ENCODE measurements at regions not wholly inside any gene's neighbourhood (a gene's known extent, or its start where the extent isn't known, plus 50 kb on each side); places are given as distances from the start of the nearest gene placed in this dataset.

DNA sequence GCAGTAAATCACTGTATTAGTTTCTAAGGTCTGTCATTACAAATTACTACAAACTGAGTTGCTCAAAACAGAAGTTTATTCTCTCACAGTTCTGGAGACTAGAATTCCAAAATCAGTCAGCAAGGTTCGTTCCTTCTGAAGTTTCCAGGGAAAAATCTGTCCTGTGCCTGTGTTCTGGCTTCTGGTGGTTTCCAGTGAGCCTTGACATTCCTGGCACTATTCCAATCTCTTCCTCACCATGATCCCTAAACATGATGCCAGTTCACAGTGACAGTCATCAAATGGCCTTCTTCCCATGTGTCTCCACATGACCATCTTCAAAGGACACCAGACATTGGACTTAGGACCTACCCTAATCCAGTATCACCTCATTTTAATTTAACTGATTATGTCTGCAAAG, 351.4 kb downstream of the PLK2 start:
- TF ChIP-seq, protein P1, sequence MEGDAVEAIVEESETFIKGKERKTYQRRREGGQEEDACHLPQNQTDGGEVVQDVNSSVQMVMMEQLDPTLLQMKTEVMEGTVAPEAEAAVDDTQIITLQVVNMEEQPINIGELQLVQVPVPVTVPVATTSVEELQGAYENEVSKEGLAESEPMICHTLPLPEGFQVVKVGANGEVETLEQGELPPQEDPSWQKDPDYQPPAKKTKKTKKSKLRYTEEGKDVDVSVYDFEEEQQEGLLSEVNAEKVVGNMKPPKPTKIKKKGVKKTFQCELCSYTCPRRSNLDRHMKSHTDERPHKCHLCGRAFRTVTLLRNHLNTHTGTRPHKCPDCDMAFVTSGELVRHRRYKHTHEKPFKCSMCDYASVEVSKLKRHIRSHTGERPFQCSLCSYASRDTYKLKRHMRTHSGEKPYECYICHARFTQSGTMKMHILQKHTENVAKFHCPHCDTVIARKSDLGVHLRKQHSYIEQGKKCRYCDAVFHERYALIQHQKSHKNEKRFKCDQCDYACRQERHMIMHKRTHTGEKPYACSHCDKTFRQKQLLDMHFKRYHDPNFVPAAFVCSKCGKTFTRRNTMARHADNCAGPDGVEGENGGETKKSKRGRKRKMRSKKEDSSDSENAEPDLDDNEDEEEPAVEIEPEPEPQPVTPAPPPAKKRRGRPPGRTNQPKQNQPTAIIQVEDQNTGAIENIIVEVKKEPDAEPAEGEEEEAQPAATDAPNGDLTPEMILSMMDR (IDR thresholded peaks at IDR 0.05; ENCODE audit: insufficient read depth, low read depth, low read length), result no peak
- no peak for DNase-seq (ENCODE audit: low read depth)
- no peak overlapping the region for H3K4me3 ChIP-seq (ENCODE audit: low read depth, low read length)

DNA sequence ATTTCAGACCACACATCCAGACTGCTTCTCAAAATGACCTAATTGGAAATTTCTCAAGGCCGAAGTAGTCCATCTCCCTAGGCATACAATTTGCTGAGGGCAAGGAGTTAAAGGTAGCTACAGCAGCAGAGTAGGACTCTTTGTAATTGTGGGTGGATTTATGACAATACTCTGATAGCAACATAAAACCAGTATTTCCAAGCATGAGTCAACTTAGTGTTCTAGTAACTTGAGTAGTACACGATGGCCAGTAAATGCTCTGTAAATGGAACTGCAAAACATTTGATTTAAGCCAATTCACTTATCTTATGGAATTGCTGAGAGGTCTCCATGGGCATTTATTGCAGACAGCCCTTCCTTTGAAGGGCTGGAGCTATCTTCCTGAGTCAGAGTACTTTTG, 352.2 kb downstream of the PLK2 start:
- H3K4me3 ChIP-seq (ENCODE audit: low read depth, low read length), result no peak overlapping the region
- peak; percentile 17 for DNase-seq (ENCODE audit: low read depth)
- TF ChIP-seq, protein P1 (IDR thresholded peaks at IDR 0.05; ENCODE audit: insufficient read depth, low read depth, low read length), result no peak

DNA sequence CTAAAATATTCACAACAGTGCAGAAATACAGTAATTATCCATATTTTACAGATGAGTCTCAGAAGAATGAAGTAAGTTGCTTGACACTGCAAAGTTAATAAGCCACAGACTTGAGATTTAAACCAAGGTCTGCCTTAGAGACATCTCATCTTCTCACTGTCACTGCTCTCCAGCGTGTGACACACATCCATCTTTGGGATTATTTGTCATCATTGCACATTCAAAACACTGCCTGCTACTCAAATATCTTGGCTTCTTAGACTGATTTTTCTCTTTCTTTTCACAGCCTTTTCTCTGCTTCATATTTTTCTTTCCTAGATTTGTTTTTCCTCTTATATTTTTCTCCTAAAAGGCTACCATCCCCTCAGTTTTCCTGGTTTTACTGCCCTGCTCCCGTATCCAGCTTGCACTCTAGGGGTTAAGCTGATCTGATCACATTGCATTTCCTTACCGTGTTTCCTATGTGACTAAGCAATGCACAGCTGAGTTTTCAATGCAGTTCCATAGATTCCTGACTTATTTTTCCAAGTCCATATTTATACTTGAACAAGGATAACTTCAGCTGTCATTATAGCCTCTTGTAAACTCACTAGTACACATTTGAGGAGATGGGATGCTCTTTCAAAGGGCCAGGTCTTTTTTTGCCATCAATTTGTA, 353.0 kb downstream of the PLK2 start:
- no peak for DNase-seq (ENCODE audit: low read depth)
- no peak overlapping the region for H3K4me3 ChIP-seq (ENCODE audit: low read depth, low read length)
- TF ChIP-seq, protein P1 (IDR thresholded peaks at IDR 0.05; ENCODE audit: insufficient read depth, low read depth, low read length), result no peak

DNA sequence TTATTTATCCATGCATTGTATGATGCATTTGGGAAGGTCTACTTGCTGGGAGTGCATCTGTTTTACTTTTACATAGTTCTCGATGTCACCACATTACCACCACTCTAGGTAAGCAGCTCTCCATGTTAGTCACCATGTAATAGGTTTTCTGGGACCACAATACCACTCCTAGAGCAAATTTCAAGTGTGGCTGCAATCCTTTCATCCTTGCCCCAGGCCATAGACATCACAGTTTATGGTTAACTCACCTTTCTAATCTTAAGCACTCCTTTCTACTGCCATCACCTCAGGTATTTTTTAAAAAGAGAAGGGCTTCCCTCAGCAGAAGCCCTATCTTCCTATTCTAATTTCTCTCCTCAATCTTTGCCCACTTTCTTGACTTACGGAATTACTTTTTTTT, 354.1 kb downstream of the PLK2 start:
- DNase-seq (ENCODE audit: low read depth), result no peak
- H3K4me3 ChIP-seq (ENCODE audit: low read depth, low read length), result no peak overlapping the region
- TF ChIP-seq, protein P1 (IDR thresholded peaks at IDR 0.05; ENCODE audit: insufficient read depth, low read depth, low read length), result no peak

DNA sequence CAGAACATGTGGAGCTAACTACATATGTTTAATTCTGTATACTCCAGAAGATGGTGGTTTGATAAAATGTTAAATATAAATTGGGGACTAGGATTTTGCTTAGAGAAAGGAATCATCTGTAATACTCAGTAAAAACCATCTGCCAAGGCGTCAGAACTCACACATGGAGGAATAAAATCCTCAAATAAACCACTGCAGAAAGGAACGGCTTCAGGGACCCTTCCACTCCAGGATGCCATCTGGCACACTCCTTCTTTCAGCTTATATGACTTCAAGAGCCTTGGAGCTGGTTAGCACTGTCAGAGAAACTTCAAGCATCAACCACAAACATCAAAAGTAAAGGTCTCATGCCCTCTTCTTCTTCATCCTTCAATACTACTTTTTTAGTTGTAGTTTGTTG, 360.6 kb downstream of the PLK2 start:
- no peak for DNase-seq (ENCODE audit: low read depth)
- TF ChIP-seq, protein P1 (IDR thresholded peaks at IDR 0.05; ENCODE audit: insufficient read depth, low read depth, low read length), result no peak
- H3K4me3 ChIP-seq (ENCODE audit: low read depth, low read length), result no peak overlapping the region

DNA sequence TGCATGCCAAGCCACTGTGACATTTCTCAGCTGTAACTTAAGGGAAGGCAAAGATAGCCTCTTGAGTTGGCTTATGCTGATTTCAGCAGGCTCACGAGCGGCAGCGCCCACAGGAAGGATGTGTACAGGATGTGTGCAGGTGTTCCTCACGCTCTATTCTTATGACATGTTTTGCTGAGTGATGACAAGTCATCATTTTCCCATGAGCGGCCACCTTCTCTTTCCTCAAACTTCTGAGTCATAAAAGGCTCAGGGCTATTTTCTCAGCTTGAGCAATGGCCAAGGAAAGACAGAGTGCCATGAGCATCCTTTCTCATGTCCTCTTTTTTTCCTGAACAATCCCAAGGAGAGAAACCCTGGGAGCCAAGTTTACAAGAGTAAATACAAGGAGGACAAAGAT, 365.9 kb downstream of the PLK2 start:
- DNase-seq (ENCODE audit: low read depth), result no peak
- TF ChIP-seq, protein P1 (IDR thresholded peaks at IDR 0.05; ENCODE audit: insufficient read depth, low read depth, low read length), result no peak
- no peak overlapping the region for H3K4me3 ChIP-seq (ENCODE audit: low read depth, low read length)

DNA sequence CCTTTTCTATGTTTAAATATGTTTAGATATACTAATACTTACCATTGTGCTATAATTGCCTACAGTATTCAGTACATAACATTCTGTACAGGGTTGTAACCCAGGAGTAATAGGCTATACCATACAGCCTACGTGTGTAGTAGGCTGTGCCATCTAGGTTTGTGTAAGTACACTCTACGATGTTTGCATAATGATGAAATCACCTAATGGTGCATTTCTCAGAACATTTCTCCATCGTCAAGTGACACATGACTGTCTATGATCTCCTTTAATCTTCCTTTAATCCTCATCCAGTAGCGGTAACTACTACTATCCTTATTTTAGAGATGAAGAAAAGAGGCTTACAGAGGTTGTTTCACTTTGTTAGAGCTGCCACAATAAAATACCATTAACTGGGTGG, 369.2 kb downstream of the PLK2 start:
- H3K4me3 ChIP-seq (ENCODE audit: low read depth, low read length), result no peak overlapping the region
- no peak for DNase-seq (ENCODE audit: low read depth)
- TF ChIP-seq, protein P1 (IDR thresholded peaks at IDR 0.05; ENCODE audit: insufficient read depth, low read depth, low read length), result no peak
